RWPE2 (cell line): ENCODE measurements at regions not wholly inside any gene's neighbourhood (a gene's known extent, or its start where the extent isn't known, plus 50 kb on each side); places are given as distances from the start of the nearest gene placed in this dataset.
"Not testable (repeated sequence)": the region's sequence is repeated elsewhere in the genome, so short reads cannot be mapped to it uniquely, and the experiment has no call there.

Experiments
- ATAC-seq: fragments of 200-7000 bp; cut with Tn5 transposase; 3 replicates; pipeline ENCODE4 v1.9.1; 2021; ENCODE audit warnings: low read depth
- DNase-seq: peaks from one replicate; pipeline ENCODE4 v3.0.0-alpha.2; 2020; ENCODE audit warnings: low spot score
- H3K27ac ChIP-seq: fragments of 450-650 bp; 2 replicates; pipeline ENCODE4 v1.5.1; 2017; ENCODE audit warnings: mild to moderate bottlenecking; ENCODE audit not compliant: poor library complexity, severe bottlenecking
- H3K27me3 ChIP-seq: fragments of 250-450 bp; sonication (Bioruptor Pico); 2 replicates; pipeline ENCODE4 v1.5.1; 2021; ENCODE audit warnings: mild to moderate bottlenecking, moderate library complexity; ENCODE audit not compliant: insufficient read depth, poor library complexity, severe bottlenecking
- H3K36me3 ChIP-seq: fragments of 250-450 bp; sonication (Bioruptor Pico); 2 replicates; pipeline ENCODE4 v1.5.1; 2020; ENCODE audit warnings: low read depth, mild to moderate bottlenecking, moderate library complexity
- H3K4me1 ChIP-seq: fragments of 250-450 bp; sonication (Bioruptor Pico); 2 replicates; pipeline ENCODE4 v1.5.1; 2021; ENCODE audit warnings: mild to moderate bottlenecking, moderate library complexity; ENCODE audit not compliant: insufficient read depth, poor library complexity, severe bottlenecking
- H3K4me3 ChIP-seq: fragments of 250-450 bp; sonication (Bioruptor Pico); 2 replicates; pipeline ENCODE4 v1.5.1; 2021; ENCODE audit warnings: mild to moderate bottlenecking, moderate library complexity; ENCODE audit not compliant: severe bottlenecking
- H3K9me3 ChIP-seq: fragments of 250-450 bp; sonication (Bioruptor Pico); 2 replicates; pipeline ENCODE4 v1.5.1; 2021; ENCODE audit warnings: mild to moderate bottlenecking, moderate library complexity; ENCODE audit not compliant: severe bottlenecking
- TF ChIP-seq, protein P1 (sequence below): fragments of 450-650 bp; IDR thresholded peaks from one replicate; pipeline ENCODE4 v1.5.1; 2017; ENCODE audit warnings: mild to moderate bottlenecking, moderate library complexity; ENCODE audit not compliant: poor library complexity, severe bottlenecking

DNA sequence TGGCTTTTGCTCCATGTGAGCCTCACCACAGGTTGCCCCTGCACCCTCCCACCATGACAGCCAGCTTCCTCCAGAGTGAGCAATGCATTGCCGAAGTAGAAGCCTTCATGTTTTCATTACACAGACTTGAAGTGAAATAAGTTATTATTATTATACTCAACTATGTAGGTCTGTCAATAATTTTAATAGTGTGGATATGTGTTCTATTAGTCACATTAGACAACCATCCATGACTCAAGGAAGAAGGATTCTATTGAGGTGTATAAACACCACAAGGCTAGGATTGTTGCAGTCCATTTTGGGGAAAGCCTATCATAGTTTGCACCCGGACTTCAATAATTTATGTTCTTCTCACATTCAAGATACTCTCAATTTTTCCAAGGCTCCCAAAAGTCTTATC is 369.5 kb downstream of the TAF11L14 start:
- H3K27ac ChIP-seq, result no peak overlapping the region
- peaks cover 5% of the 10 kb centered on the region for H3K27me3 ChIP-seq
- H3K4me3 ChIP-seq, result no peak overlapping the region
- no peak for ATAC-seq
- TF ChIP-seq, protein P1, sequence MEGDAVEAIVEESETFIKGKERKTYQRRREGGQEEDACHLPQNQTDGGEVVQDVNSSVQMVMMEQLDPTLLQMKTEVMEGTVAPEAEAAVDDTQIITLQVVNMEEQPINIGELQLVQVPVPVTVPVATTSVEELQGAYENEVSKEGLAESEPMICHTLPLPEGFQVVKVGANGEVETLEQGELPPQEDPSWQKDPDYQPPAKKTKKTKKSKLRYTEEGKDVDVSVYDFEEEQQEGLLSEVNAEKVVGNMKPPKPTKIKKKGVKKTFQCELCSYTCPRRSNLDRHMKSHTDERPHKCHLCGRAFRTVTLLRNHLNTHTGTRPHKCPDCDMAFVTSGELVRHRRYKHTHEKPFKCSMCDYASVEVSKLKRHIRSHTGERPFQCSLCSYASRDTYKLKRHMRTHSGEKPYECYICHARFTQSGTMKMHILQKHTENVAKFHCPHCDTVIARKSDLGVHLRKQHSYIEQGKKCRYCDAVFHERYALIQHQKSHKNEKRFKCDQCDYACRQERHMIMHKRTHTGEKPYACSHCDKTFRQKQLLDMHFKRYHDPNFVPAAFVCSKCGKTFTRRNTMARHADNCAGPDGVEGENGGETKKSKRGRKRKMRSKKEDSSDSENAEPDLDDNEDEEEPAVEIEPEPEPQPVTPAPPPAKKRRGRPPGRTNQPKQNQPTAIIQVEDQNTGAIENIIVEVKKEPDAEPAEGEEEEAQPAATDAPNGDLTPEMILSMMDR, result no peak
- no peaks in the 10 kb centered on the region for H3K36me3 ChIP-seq
- DNase-seq, result no peak
- no peaks in the 10 kb centered on the region for H3K9me3 ChIP-seq
- H3K4me1 ChIP-seq, result no peaks in the 10 kb centered on the region

DNA sequence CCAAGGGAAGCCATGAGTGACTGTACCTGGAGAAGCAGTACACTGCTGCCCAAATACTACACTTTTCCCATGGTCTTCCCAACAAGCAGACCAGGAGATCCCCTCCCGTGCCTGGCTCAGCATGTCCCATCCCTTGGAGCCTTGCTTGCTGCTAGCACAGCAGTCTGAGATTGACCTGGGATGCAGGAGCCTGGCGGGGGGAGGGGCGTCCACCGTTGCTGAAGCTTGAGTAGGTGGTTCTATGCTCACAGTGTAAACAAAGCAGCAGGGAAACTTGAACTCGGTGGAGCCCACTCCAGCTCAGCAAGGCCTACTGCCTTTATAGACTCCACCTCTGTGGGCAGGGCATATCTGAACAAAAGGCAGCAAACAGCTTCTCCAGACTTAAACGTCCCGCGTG is 372.0 kb downstream of the TAF11L14 start:
- DNase-seq, H3K9me3 ChIP-seq, H3K4me3 ChIP-seq, H3K27ac ChIP-seq, H3K36me3 ChIP-seq, H3K4me1 ChIP-seq, ATAC-seq, H3K27me3 ChIP-seq: not testable (repeated sequence)

DNA sequence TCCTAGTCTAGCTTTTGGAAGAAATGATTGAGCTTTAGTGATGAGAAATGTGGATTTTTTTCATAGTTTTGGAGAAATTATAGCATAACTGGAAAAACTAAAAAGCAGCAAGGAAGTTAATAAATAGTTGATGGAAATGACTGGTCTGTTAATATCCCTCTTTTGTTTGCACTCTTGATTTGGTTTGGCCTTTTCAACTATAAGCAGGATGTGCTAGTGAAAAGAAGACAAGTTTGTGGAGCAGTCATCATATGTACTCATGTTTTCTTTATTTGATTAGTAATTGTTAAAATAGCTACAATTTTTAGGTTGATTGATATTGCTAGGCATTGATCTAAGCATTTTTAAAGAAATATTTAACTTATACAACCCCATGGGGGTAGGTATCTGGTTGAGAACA is 374.7 kb downstream of the TAF11L14 start:
- H3K9me3 ChIP-seq, result no peaks in the 10 kb centered on the region
- DNase-seq (no peak), ATAC-seq (no peak)
- H3K4me3 ChIP-seq, result no peak overlapping the region
- H3K27me3 ChIP-seq, result no peaks in the 10 kb centered on the region
- TF ChIP-seq, protein P1, result no peak
- no peaks in the 10 kb centered on the region for H3K4me1 ChIP-seq
- no peak overlapping the region for H3K27ac ChIP-seq
- no peaks in the 10 kb centered on the region for H3K36me3 ChIP-seq

DNA sequence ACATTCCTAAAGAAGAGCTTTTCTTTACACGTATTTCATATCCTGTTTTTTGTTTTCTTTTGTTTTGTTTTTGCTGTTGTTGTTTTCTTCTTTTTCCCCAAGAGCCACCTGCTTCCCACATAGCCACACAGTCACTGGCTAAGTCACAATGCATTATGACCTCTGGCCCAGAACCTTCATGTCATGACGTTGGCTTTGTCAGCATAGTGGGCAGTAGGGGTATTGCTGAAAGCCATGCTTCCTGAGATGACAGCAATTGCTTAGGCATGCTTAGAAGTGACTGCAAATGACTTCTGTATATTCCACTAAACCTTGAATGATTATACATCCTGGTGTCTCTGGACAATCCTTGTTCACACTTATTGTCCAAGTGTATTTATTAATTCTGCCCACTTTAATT is 375.8 kb downstream of the TAF11L14 start:
- no peak overlapping the region for H3K27ac ChIP-seq
- H3K36me3 ChIP-seq, result no peaks in the 10 kb centered on the region
- H3K4me1 ChIP-seq, result no peaks in the 10 kb centered on the region
- H3K4me3 ChIP-seq, result no peak overlapping the region
- H3K27me3 ChIP-seq, result no peaks in the 10 kb centered on the region
- ATAC-seq, result no peak
- no peaks in the 10 kb centered on the region for H3K9me3 ChIP-seq
- TF ChIP-seq, protein P1, result no peak
- no peak for DNase-seq

DNA sequence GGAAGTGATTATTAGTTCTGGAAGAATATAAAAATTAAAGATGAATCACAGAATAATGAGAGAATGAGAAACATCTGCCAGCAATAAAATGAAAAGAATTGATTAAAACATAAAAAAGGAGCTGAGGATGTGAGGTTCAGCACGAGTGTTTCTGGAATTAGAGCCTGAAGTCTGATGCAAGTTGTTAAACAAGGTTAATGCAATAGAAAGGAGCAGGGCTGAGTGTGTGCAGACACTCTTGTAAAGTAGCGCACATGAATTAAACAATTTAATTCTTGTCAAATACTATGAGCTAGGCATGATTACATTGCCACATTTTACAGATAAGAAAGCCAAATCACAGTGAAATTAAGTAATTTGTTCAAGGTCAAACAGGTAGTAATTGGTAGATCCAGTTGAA is 384.2 kb downstream of the TAF11L14 start:
- TF ChIP-seq, protein P1, result no peak

More for the DNA sequence above, 384.2 kb downstream of the TAF11L14 start:
- no peaks in the 10 kb centered on the region for H3K4me1 ChIP-seq
- no peak overlapping the region for H3K27ac ChIP-seq
- H3K4me3 ChIP-seq, result no peak overlapping the region
- no peaks in the 10 kb centered on the region for H3K36me3 ChIP-seq
- H3K27me3 ChIP-seq, result no peaks in the 10 kb centered on the region
- no peaks in the 10 kb centered on the region for H3K9me3 ChIP-seq
- ATAC-seq, result no peak
- DNase-seq, result no peak
